Mesenchymal stem cell (in vitro differentiated cells and primary cell): ENCODE measurements at regions not wholly inside any gene's neighbourhood (a gene's known extent, or its start where the extent isn't known, plus 50 kb on each side); places are given as distances from the start of the nearest gene placed in this dataset.

Experiments
- DNase-seq: peaks from one replicate; pipeline ENCODE4 v3.0.0-alpha.2; 2013
- H2AFZ ChIP-seq: one replicate; pipeline ENCODE4 v1.6.1; 2013; ENCODE audit warnings: low read depth, mild to moderate bottlenecking, control low read depth, inconsistent platforms, low read length, moderate library complexity
- H2AK5ac ChIP-seq: 2 replicates; pipeline ENCODE4 v1.6.1; 2013; ENCODE audit warnings: low read length, moderate library complexity, mild to moderate bottlenecking, inconsistent platforms; ENCODE audit not compliant: severe bottlenecking
- H2BK120ac ChIP-seq: one replicate; pipeline ENCODE4 v1.6.1; 2013; ENCODE audit warnings: low read depth, mild to moderate bottlenecking, inconsistent platforms, low read length, moderate library complexity
- H2BK12ac ChIP-seq, 2 experiments: one replicate each; pipeline ENCODE4 v1.6.1; 2013; ENCODE audit warnings: inconsistent platforms in 2 of 2, low read length in 2 of 2, mild to moderate bottlenecking in 2 of 2, moderate library complexity in 2 of 2, control low read depth in 1 of 2
- H2BK15ac ChIP-seq: one replicate; pipeline ENCODE4 v1.6.1; 2013; ENCODE audit warnings: mild to moderate bottlenecking, low read depth, inconsistent platforms; ENCODE audit not compliant: poor library complexity, severe bottlenecking
- H2BK5ac ChIP-seq: 2 replicates; pipeline ENCODE4 v1.6.1; 2013; ENCODE audit warnings: low read depth, mild to moderate bottlenecking, low read length, control low read depth, inconsistent platforms; ENCODE audit not compliant: poor library complexity, severe bottlenecking
- H3K14ac ChIP-seq, 2 experiments: one replicate each; pipeline ENCODE4 v1.6.1; 2013; ENCODE audit warnings: inconsistent platforms in 2 of 2, low read length in 2 of 2, control low read depth in 1 of 2, mild to moderate bottlenecking in 1 of 2, moderate library complexity in 1 of 2
- H3K18ac ChIP-seq, 2 experiments: one replicate each; pipeline ENCODE4 v1.6.1; 2013; ENCODE audit warnings: inconsistent platforms in 2 of 2, low read length in 2 of 2, control low read depth in 1 of 2, low read depth in 1 of 2, mild to moderate bottlenecking in 1 of 2
- H3K23ac ChIP-seq, 2 experiments: one replicate each; pipeline ENCODE4 v1.6.1; 2013; ENCODE audit warnings: inconsistent platforms in 2 of 2, low read length in 2 of 2, mild to moderate bottlenecking in 2 of 2, moderate library complexity in 2 of 2, control low read depth in 1 of 2
- H3K27ac ChIP-seq: 2 replicates; pipeline ENCODE4 v1.5.1; 2013; ENCODE audit warnings: mild to moderate bottlenecking, moderate library complexity, low read length, control low read depth, inconsistent platforms; ENCODE audit not compliant: poor library complexity, severe bottlenecking
- H3K27me3 ChIP-seq, 2 experiments: 2 replicates each; pipeline versions ENCODE4 v1.6.1 to v1.7.0; 2013; ENCODE audit warnings: low read length in 2 of 2, mild to moderate bottlenecking in 2 of 2, moderate library complexity in 2 of 2, control low read depth in 1 of 2, inconsistent platforms in 1 of 2; ENCODE audit not compliant: control insufficient read depth in 1 of 2, insufficient read depth in 1 of 2
- H3K36me3 ChIP-seq, 2 experiments: 2 replicates each; pipeline versions ENCODE4 v1.6.1 to v1.7.0; 2013; ENCODE audit warnings: low read length in 2 of 2, control low read depth in 1 of 2, inconsistent platforms in 1 of 2, low read depth in 1 of 2, mild to moderate bottlenecking in 1 of 2; ENCODE audit not compliant: insufficient read depth in 2 of 2, control insufficient read depth in 1 of 2
- H3K4ac ChIP-seq, 2 experiments: one replicate each; pipeline ENCODE4 v1.6.1; 2013; ENCODE audit warnings: inconsistent platforms in 2 of 2, low read length in 2 of 2, mild to moderate bottlenecking in 2 of 2, moderate library complexity in 2 of 2, control low read depth in 1 of 2, low read depth in 1 of 2
- H3K4me1 ChIP-seq: 2 replicates; pipeline ENCODE4 v1.6.1; 2013; ENCODE audit warnings: low read depth, low read length, control low read depth; ENCODE audit not compliant: control insufficient read depth, insufficient read depth
- H3K4me2 ChIP-seq: 2 replicates; pipeline ENCODE4 v1.6.1; 2013; ENCODE audit warnings: low read length, mild to moderate bottlenecking, inconsistent platforms; ENCODE audit not compliant: poor library complexity, severe bottlenecking
- H3K4me3 ChIP-seq, 2 experiments: 2 replicates each; pipeline versions ENCODE4 v1.5.1 to v1.7.0; 2013; ENCODE audit warnings: low read length in 2 of 2, mild to moderate bottlenecking in 2 of 2, control low read depth in 1 of 2, low read depth in 1 of 2; ENCODE audit not compliant: insufficient read depth in 1 of 2
- H3K79me1 ChIP-seq: replicated peaks from 2 replicates; pipeline ENCODE4 v1.6.1; 2013; ENCODE audit warnings: mild to moderate bottlenecking, control low read depth, low read length, inconsistent platforms; ENCODE audit not compliant: poor library complexity, severe bottlenecking
- H3K9ac ChIP-seq: 2 replicates; pipeline ENCODE4 v1.7.0; 2013; ENCODE audit warnings: mild to moderate bottlenecking, low read length, moderate library complexity
- H3K9me3 ChIP-seq: 2 replicates; pipeline ENCODE4 v1.7.0; 2013; ENCODE audit warnings: mild to moderate bottlenecking, low read length; ENCODE audit not compliant: control insufficient read depth
- H4K8ac ChIP-seq: one replicate; pipeline ENCODE4 v1.6.1; 2013; ENCODE audit warnings: inconsistent platforms, mild to moderate bottlenecking, low read length, moderate library complexity
- H4K91ac ChIP-seq: one replicate; pipeline ENCODE4 v1.6.1; 2013; ENCODE audit warnings: mild to moderate bottlenecking, low read length, inconsistent platforms
- WGBS: methylation state at CpG from one replicate; pipeline ENCODE4 v1.1.7; 2013; ENCODE audit warnings: mixed read lengths; 5-methylcytosine and 5-hydroxymethylcytosine counted together

GRCh38 chr10:109783286-109783685, 140.0 kb downstream of the XPNPEP1 start:
- Histone ChIP-seq H2BK120ac (no peak overlapping the region), H3K23ac (no peak overlapping the region), H4K8ac (no peak overlapping the region), H2BK12ac (no peak overlapping the region), H3K27me3 (peaks cover 0 to 11% of the 10 kb centered on the region in 2 experiments), H3K4ac (no peak overlapping the region), H4K91ac (no peak overlapping the region), H3K9ac (no peak overlapping the region), H3K4me2 (no peak overlapping the region), H3K18ac (no peak overlapping the region), H3K79me1 (no peaks in the 10 kb centered on the region), H2BK5ac (no peak overlapping the region), H2AK5ac (no peak overlapping the region), H3K14ac (no peak overlapping the region), H3K4me3 (no peak overlapping the region), H3K9me3 (no peaks in the 10 kb centered on the region), H3K27ac (no peak overlapping the region), H3K4me1 (no peaks in the 10 kb centered on the region), H2AFZ (no peak overlapping the region), H2BK15ac (no peak overlapping the region), H3K36me3 (no peaks in the 10 kb centered on the region)
- no peak for DNase-seq
- WGBS, result 59% methylated on average over 5 of the region's 5 CpGs

- H4K8ac ChIP-seq, result no peak overlapping the region
- no peak overlapping the region for H2AFZ ChIP-seq
- H3K4me2 ChIP-seq, result no peak overlapping the region
- H2BK15ac ChIP-seq, result no peak overlapping the region
- peaks cover 0 to 11% of the 10 kb centered on the region in 2 experiments for H3K27me3 ChIP-seq
- no peak overlapping the region for H3K9ac ChIP-seq
- no peak overlapping the region for H2AK5ac ChIP-seq
- H3K23ac ChIP-seq, result no peak overlapping the region
- H3K9me3 ChIP-seq, result no peaks in the 10 kb centered on the region
- H3K14ac ChIP-seq, result no peak overlapping the region
- H3K36me3 ChIP-seq, result no peaks in the 10 kb centered on the region
- H2BK12ac ChIP-seq, result no peak overlapping the region
- no peak overlapping the region for H3K27ac ChIP-seq
- no peak overlapping the region for H2BK120ac ChIP-seq
- no peaks in the 10 kb centered on the region for H3K79me1 ChIP-seq
- no peak overlapping the region for H4K91ac ChIP-seq
- H2BK5ac ChIP-seq, result no peak overlapping the region
- H3K4ac ChIP-seq, result no peak overlapping the region
- no peak for DNase-seq
- no peaks in the 10 kb centered on the region for H3K4me1 ChIP-seq
- no peak overlapping the region for H3K4me3 ChIP-seq
- H3K18ac ChIP-seq, result no peak overlapping the region
Observed at GRCh38 chr10:109780997-109781396, 142.3 kb downstream of the XPNPEP1 start.

GRCh38 chr10:109778993-109779392, 144.3 kb downstream of the XPNPEP1 start:
- 95% methylated on average over 2 of the region's 4 CpGs for WGBS
- peaks cover 0 to 11% of the 10 kb centered on the region in 2 experiments for H3K27me3 ChIP-seq

GRCh38 chr10:109774121-109774440, 149.2 kb downstream of the XPNPEP1 start:
- no peak overlapping the region for H4K91ac ChIP-seq
- no peak overlapping the region for H3K4me2 ChIP-seq
- H2BK5ac ChIP-seq, result no peak overlapping the region
- no peak overlapping the region for H3K14ac ChIP-seq
- H3K23ac ChIP-seq, result no peak overlapping the region
- H3K9me3 ChIP-seq, result no peaks in the 10 kb centered on the region
- no peak overlapping the region for H2BK12ac ChIP-seq
- H3K36me3 ChIP-seq, result no peaks in the 10 kb centered on the region
- no peaks in the 10 kb centered on the region for H3K79me1 ChIP-seq
- H2AFZ ChIP-seq, result no peak overlapping the region
- no peak overlapping the region for H3K18ac ChIP-seq
- H3K4me1 ChIP-seq, result no peaks in the 10 kb centered on the region
- no peak for DNase-seq
- H2AK5ac ChIP-seq, result no peak overlapping the region
- H4K8ac ChIP-seq, result no peak overlapping the region
- no peak overlapping the region for H3K27ac ChIP-seq
- peaks cover 0 to 6% of the 10 kb centered on the region in 2 experiments for H3K27me3 ChIP-seq
- WGBS, result 100% methylated on average over 1 of the region's 2 CpGs
- no peak overlapping the region for H3K4ac ChIP-seq
- no peak overlapping the region for H3K9ac ChIP-seq
- no peak overlapping the region for H2BK120ac ChIP-seq
- H3K4me3 ChIP-seq, result no peak overlapping the region
- H2BK15ac ChIP-seq, result no peak overlapping the region

More at GRCh38 chr10:109778993-109779392, 144.3 kb downstream of the XPNPEP1 start:
- Histone ChIP-seq H3K4me1 (no peaks in the 10 kb centered on the region), H4K8ac (no peak overlapping the region), H3K9me3 (no peaks in the 10 kb centered on the region), H3K4ac (no peak overlapping the region), H2AFZ (no peak overlapping the region), H4K91ac (no peak overlapping the region), H3K23ac (peak overlapping the region in 1 of 2 experiments; percentile 80), H3K4me2 (no peak overlapping the region), H2BK15ac (no peak overlapping the region), H3K18ac (no peak overlapping the region), H3K36me3 (no peaks in the 10 kb centered on the region), H3K9ac (no peak overlapping the region), H3K14ac (no peak overlapping the region), H3K27ac (no peak overlapping the region), H3K4me3 (no peak overlapping the region), H2BK12ac (no peak overlapping the region), H2BK120ac (no peak overlapping the region), H2AK5ac (no peak overlapping the region), H3K79me1 (no peaks in the 10 kb centered on the region), H2BK5ac (no peak overlapping the region)
- no peak for DNase-seq
